ENCODE measurements at regions not wholly inside any gene's neighbourhood (a gene's known extent, or its start where the extent isn't known, plus 50 kb on each side); places are given as distances from the start of the nearest gene placed in this dataset.

DNA sequence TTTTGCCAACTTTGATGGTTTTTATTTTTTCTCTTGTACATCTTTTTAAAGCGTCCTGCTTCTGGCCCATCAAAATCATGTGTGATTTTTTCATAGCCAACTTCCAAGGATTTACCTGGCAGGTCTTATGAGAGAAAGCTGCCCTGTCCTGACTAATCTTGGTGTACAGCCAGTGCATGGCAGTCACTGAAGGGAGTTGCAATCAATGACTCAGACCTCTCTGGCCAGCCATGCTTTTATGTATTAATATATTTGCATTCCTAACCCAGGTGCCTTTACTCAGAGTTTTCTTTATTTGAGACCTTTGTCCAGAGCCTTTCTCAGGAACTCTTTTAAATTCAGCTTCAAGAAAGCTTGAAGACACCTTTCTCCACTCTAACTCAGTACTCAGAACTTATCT lies 691.5 kb upstream of the HTR2C start:
- no peak for TF ChIP-seq ZNF274 (IDR thresholded peaks at IDR 0.05; ENCODE audit: borderline replicate concordance, low read depth, low read length)
- no peak for TF ChIP-seq GTF2F1 (IDR thresholded peaks at IDR 0.05; ENCODE audit: low read depth, low read length)
- no peak for TF ChIP-seq POLR2AphosphoS2 (IDR thresholded peaks at IDR 0.05; ENCODE audit: low read length)
- TF ChIP-seq GATAD2B (IDR thresholded peaks at IDR 0.05; ENCODE audit: borderline replicate concordance), result no peak
- no peak for TF ChIP-seq EGR1 (conservative IDR thresholded peaks at IDR 0.05)
- no peak for TF ChIP-seq CEBPB (tag; IDR thresholded peaks at IDR 0.05)

All from K562 (cell line).